Karpas-422 (cell line): ENCODE measurements at regions not wholly inside any gene's neighbourhood (a gene's known extent, or its start where the extent isn't known, plus 50 kb on each side); places are given as distances from the start of the nearest gene placed in this dataset.

Experiments used
- DNase-seq: peaks from one replicate; pipeline ENCODE4 v3.0.0-alpha.2; 2015
- H2AFZ ChIP-seq: fragments of 200-600 bp; sonication (generic); 2 replicates; pipeline ENCODE4 v1.6.1; 2014; ENCODE audit warnings: antibody characterized with exemption, low read length, mixed read lengths
- H3K27ac ChIP-seq: fragments of 200-600 bp; sonication (generic); 2 replicates; pipeline ENCODE4 v1.5.1; 2014; ENCODE audit warnings: mild to moderate bottlenecking, low read length, moderate library complexity
- H3K27me3 ChIP-seq: fragments of 200-600 bp; sonication (generic); 2 replicates; pipeline ENCODE4 v1.6.1; 2014; ENCODE audit warnings: low read length, mixed read lengths
- H3K36me3 ChIP-seq: fragments of 200-600 bp; sonication (generic); 2 replicates; pipeline ENCODE4 v1.6.1; 2014; ENCODE audit warnings: low read length, mixed read lengths; ENCODE audit not compliant: insufficient read depth
- H3K4me1 ChIP-seq: fragments of 200-600 bp; sonication (generic); 2 replicates; pipeline ENCODE4 v1.6.1; 2014; ENCODE audit warnings: mild to moderate bottlenecking, low read length, mixed read lengths
- H3K4me2 ChIP-seq: fragments of 200-600 bp; sonication (generic); 2 replicates; pipeline ENCODE4 v1.6.1; 2014; ENCODE audit warnings: low read length, low read depth, mild to moderate bottlenecking; ENCODE audit not compliant: poor library complexity, severe bottlenecking
- H3K4me3 ChIP-seq: fragments of 200-600 bp; sonication (generic); 2 replicates; pipeline ENCODE4 v1.5.1; 2014; ENCODE audit warnings: mild to moderate bottlenecking, antibody characterized with exemption, low read length, mixed read lengths
- H3K79me2 ChIP-seq: fragments of 200-600 bp; sonication (generic); 2 replicates; pipeline ENCODE4 v1.6.1; 2014; ENCODE audit warnings: mild to moderate bottlenecking, low read length, mixed read lengths
- H3K9ac ChIP-seq: fragments of 200-600 bp; sonication (generic); 2 replicates; pipeline ENCODE4 v1.6.0; 2014; ENCODE audit warnings: low read length
- H3K9me2 ChIP-seq: fragments of 200-600 bp; sonication (generic), shearing (Covaris generic); replicated peaks from 2 replicates; pipeline ENCODE4 v1.6.0; 2014; ENCODE audit warnings: mild to moderate bottlenecking, low read length, moderate library complexity; ENCODE audit not compliant: insufficient read depth
- H3K9me3 ChIP-seq: fragments of 300-700, 200-600 bp; sonication (generic); 2 replicates; pipeline ENCODE4 v1.6.1; 2014; ENCODE audit warnings: low read length, mixed read lengths
- H4K20me1 ChIP-seq: fragments of 200-600 bp; sonication (generic); 2 replicates; pipeline ENCODE4 v1.6.1; 2014; ENCODE audit warnings: mild to moderate bottlenecking, antibody characterized with exemption, low read length, low read depth; ENCODE audit not compliant: insufficient read depth

GRCh38 chr9:107868186-107868585, 378.6 kb upstream of the KLF4 start:
- Histone ChIP-seq H3K9me3 (no peaks in the 10 kb centered on the region), H3K4me2 (peak overlapping the region; percentile 67), H3K9me2 (no peaks in the 10 kb centered on the region), H3K79me2 (no peaks in the 10 kb centered on the region), H3K4me3 (peak overlapping the region; percentile 49), H4K20me1 (no peaks in the 10 kb centered on the region), H3K36me3 (no peaks in the 10 kb centered on the region), H2AFZ (peak overlapping the region; percentile 92), H3K4me1 (peaks cover 33% of the 10 kb centered on the region), H3K27ac (peak overlapping the region; percentile 80), H3K9ac (peak overlapping the region; percentile 52), H3K27me3 (no peaks in the 10 kb centered on the region)
- DNase-seq = peak; percentile 87

DNA sequence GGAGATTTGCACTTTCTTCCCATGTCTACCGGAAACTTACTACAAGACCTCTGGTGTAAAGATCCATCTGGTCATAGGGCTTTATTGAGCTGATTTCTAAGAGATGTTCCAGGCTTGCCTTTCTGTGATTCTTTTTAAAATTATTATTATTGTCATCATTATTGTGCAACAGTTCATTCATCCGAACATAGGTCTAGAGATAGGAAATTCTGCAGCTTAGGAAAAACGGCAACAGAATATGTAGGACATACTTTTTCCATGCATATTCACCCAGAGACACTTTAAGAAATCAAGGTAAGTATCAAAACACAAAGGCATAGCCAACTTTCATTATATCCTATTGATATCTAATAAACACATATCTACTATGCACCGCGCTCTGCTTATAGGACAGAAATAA, 378.2 kb upstream of the KLF4 start:
- Histone ChIP-seq H3K9me2 (no peaks in the 10 kb centered on the region), H2AFZ (peak overlapping the region; percentile 92), H3K79me2 (no peaks in the 10 kb centered on the region), H3K27me3 (no peaks in the 10 kb centered on the region), H3K36me3 (no peaks in the 10 kb centered on the region), H3K4me3 (peak overlapping the region; percentile 49), H3K4me2 (peak overlapping the region; percentile 67), H4K20me1 (no peaks in the 10 kb centered on the region), H3K9ac (peak overlapping the region; percentile 38), H3K4me1 (peaks cover 28% of the 10 kb centered on the region), H3K9me3 (no peaks in the 10 kb centered on the region), H3K27ac (peak overlapping the region; percentile 80)
- DNase-seq = no peak

- Histone ChIP-seq H3K9me2 (no peaks in the 10 kb centered on the region), H2AFZ (peak overlapping the region; percentile 92), H3K36me3 (no peaks in the 10 kb centered on the region), H3K4me2 (peak overlapping the region; percentile 67), H3K4me3 (no peak overlapping the region), H3K9ac (peak overlapping the region; percentile 38; the same call in 1 of the 2 replicates), H3K4me1 (peaks cover 27% of the 10 kb centered on the region), H3K27ac (peak overlapping the region; percentile 80), H3K27me3 (no peaks in the 10 kb centered on the region), H4K20me1 (no peaks in the 10 kb centered on the region), H3K79me2 (no peaks in the 10 kb centered on the region), H3K9me3 (no peaks in the 10 kb centered on the region)
- peak; percentile 62 for DNase-seq
Measured at GRCh38 chr9:107866711-107867311, 377.2 kb upstream of the KLF4 start.

DNA sequence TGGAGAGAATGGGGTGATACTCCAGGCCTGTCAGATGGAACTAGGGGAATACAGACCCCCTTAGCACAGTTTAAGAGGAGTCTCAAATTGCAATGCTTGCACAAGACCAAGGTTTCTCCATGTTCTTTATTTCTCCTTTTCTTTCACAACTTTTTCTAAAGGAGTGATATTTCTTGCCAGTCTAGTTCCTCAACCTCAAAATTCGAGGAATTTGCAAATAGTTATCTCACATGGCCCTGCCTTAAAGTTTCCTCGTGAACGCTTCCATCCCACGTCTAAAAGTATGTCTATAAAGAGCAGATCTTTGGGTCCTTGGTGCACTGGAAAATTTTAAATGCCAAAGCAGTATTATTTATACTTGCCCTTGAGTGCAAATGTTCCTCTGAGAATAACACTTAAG, 373.8 kb upstream of the KLF4 start:
- H3K27me3 ChIP-seq = no peaks in the 10 kb centered on the region
- no peak overlapping the region for H3K4me2 ChIP-seq
- DNase-seq = no peak
- H3K4me3 ChIP-seq = no peak overlapping the region
- H3K4me1 ChIP-seq = peaks cover 19% of the 10 kb centered on the region
- no peaks in the 10 kb centered on the region for H3K9me3 ChIP-seq
- no peaks in the 10 kb centered on the region for H3K36me3 ChIP-seq
- no peak overlapping the region for H2AFZ ChIP-seq
- H3K9me2 ChIP-seq = no peaks in the 10 kb centered on the region
- no peak overlapping the region for H3K9ac ChIP-seq
- no peak overlapping the region for H3K27ac ChIP-seq
- H4K20me1 ChIP-seq = no peaks in the 10 kb centered on the region
- H3K79me2 ChIP-seq = no peaks in the 10 kb centered on the region

- H3K9ac ChIP-seq = no peak overlapping the region
- DNase-seq = no peak
Measured at GRCh38 chr9:107862881-107863280, 373.3 kb upstream of the KLF4 start.

GRCh38 chr9:107862323-107862722, 372.8 kb upstream of the KLF4 start:
- no peak overlapping the region for H3K4me3 ChIP-seq
- H3K36me3 ChIP-seq = no peaks in the 10 kb centered on the region
- no peak overlapping the region for H2AFZ ChIP-seq
- DNase-seq = no peak
- no peaks in the 10 kb centered on the region for H3K79me2 ChIP-seq
- H3K27me3 ChIP-seq = no peaks in the 10 kb centered on the region
- no peak overlapping the region for H3K4me2 ChIP-seq
- peaks cover 8% of the 10 kb centered on the region for H3K4me1 ChIP-seq
- H3K9me3 ChIP-seq = no peaks in the 10 kb centered on the region
- H3K9ac ChIP-seq = no peak overlapping the region
- H4K20me1 ChIP-seq = no peaks in the 10 kb centered on the region
- H3K27ac ChIP-seq = no peak overlapping the region
- H3K9me2 ChIP-seq = no peaks in the 10 kb centered on the region

More at GRCh38 chr9:107862881-107863280, 373.3 kb upstream of the KLF4 start:
- no peak overlapping the region for H3K4me3 ChIP-seq
- H3K79me2 ChIP-seq = no peaks in the 10 kb centered on the region
- H3K4me1 ChIP-seq = peaks cover 13% of the 10 kb centered on the region
- no peaks in the 10 kb centered on the region for H4K20me1 ChIP-seq
- H3K36me3 ChIP-seq = no peaks in the 10 kb centered on the region
- H3K4me2 ChIP-seq = no peak overlapping the region
- no peaks in the 10 kb centered on the region for H3K9me3 ChIP-seq
- no peaks in the 10 kb centered on the region for H3K27me3 ChIP-seq
- no peak overlapping the region for H2AFZ ChIP-seq
- H3K9me2 ChIP-seq = no peaks in the 10 kb centered on the region
- H3K27ac ChIP-seq = no peak overlapping the region

DNA sequence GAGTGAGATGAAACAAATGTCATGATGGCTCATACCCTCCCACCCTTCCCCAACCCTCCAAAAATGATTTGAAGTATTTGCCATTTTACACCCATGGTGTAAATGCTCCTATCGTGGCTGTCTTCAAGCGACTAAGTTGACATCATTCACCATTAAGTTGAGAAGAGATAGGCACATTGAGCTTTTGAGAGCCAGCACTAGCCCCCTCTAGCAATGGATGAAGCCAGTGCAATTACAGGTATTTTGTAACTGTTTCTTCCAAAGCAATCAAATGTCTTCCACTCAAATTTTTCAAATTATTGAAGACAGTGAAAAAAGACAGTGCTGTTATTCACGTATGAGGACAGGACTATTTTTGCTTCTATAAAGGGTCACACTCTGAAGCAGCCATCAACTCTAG, 371.5 kb upstream of the KLF4 start:
- H3K4me1 ChIP-seq = no peaks in the 10 kb centered on the region
- H3K9ac ChIP-seq = no peak overlapping the region
- H2AFZ ChIP-seq = no peak overlapping the region
- no peak overlapping the region for H3K27ac ChIP-seq
- H3K27me3 ChIP-seq = no peaks in the 10 kb centered on the region
- H3K4me2 ChIP-seq = no peak overlapping the region
- H3K79me2 ChIP-seq = no peaks in the 10 kb centered on the region
- H3K4me3 ChIP-seq = no peak overlapping the region
- H3K9me3 ChIP-seq = no peaks in the 10 kb centered on the region
- no peaks in the 10 kb centered on the region for H3K36me3 ChIP-seq
- no peaks in the 10 kb centered on the region for H3K9me2 ChIP-seq
- H4K20me1 ChIP-seq = no peaks in the 10 kb centered on the region
- DNase-seq = no peak

DNA sequence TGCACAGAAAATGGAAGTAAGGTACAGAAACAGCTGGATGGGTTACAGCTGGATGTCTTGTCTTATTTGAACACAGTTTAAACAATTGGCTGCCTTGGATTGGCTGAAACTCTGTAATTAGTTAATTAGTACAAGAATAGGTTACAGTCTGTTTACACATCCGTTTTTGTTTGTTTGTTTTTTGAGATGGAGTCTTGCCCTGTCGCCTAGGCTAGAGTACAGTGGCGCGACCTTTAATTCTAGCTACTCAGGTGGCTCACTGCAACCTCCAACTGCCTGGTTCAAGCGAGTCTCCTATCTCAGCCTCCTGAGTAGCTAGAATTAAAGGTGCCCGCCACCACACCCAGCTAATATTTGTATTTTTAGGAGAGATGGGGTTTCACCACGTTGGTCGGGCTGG, 368.7 kb upstream of the KLF4 start:
- Histone ChIP-seq H3K36me3 (no peaks in the 10 kb centered on the region), H3K4me3 (no peak overlapping the region), H3K79me2 (no peaks in the 10 kb centered on the region), H3K9me2 (no peaks in the 10 kb centered on the region), H4K20me1 (no peaks in the 10 kb centered on the region), H3K4me1 (no peaks in the 10 kb centered on the region), H3K9ac (no peak overlapping the region), H3K9me3 (no peaks in the 10 kb centered on the region), H3K27ac (no peak overlapping the region), H3K4me2 (no peak overlapping the region), H3K27me3 (no peaks in the 10 kb centered on the region), H2AFZ (no peak overlapping the region)
- no peak for DNase-seq
